Heart left ventricle (tissue), 13 donors: ENCODE measurements at regions not wholly inside any gene's neighbourhood (a gene's known extent, or its start where the extent isn't known, plus 50 kb on each side); places are given as distances from the start of the nearest gene placed in this dataset.

Experiments
- CTCF ChIP-seq, 12 donors: fragments of 200-600 bp; sonication (generic) in 4 of 12; IDR thresholded peaks; one replicate each; pipeline versions ENCODE4 v1.5.0 to v1.8.0; 2018 to 2022; ENCODE audit warnings: antibody characterized with exemption in 12 of 12, mild to moderate bottlenecking in 5 of 12
- POLR2A ChIP-seq, 2 donors: fragments of 450-650 bp; IDR thresholded peaks; one replicate each; pipeline ENCODE4 v1.6.1; 2017; ENCODE audit warnings: antibody characterized with exemption in 2 of 2, mild to moderate bottlenecking in 2 of 2, moderate library complexity in 2 of 2
- donor health status: ischemic (EF 13 %, LVEDD 7.1; RV severe dilation, severe dysfunction).
- donor health status: DM: no; HTN: yes; CAD: no.
- donor health status: DM: no; HTN: no; CAD: no.
- donor health status: ischemic (EF 25% LVEDD 6.9; RV normal size, moderate dysfunction).
- donor health status: ischemic (EF 25% LVEDD 5.7; RV mildly dilated, moderate dysfunction).
- donor health status: ischemic (EF 35%, LVEDD 5.7; RV mildly dilated, moderate dysfunction).
- donor health status: nonischemic (EF 11% LVEDD 7.7; RV severe dilation, severe dysfunction).
- donor health status: DM: yes; HTN: yes; CAD: no.
- donor health status: PGD.
- donor health status: ischemic (EF 29% LVEDD 5.4; RV normal size, mild dysfunction).
- donor health status: nonischemic (EF 23%, LVEDD 6.1; RV moderate dilation, normal function).

GRCh38 chrX:10769195-10769594 lies 148.8 kb upstream of the MID1 start:
- TF ChIP-seq CTCF (IDR thresholded peaks at IDR 0.05) = peak; percentile 15 to 53 (median 38)
- no peak for TF ChIP-seq POLR2A (IDR thresholded peaks at IDR 0.05)
